ENCODE measurements at regions not wholly inside any gene's neighbourhood (a gene's known extent, or its start where the extent isn't known, plus 50 kb on each side); places are given as distances from the start of the nearest gene placed in this dataset.
A peak's percentile ranks its signal among the peaks of the same experiment; 100 is the strongest.
"Not testable (repeated sequence)": the region's sequence is repeated elsewhere in the genome, so short reads cannot be mapped to it uniquely, and the experiment has no call there.

- no peak for DNase-seq
Observed at GRCh38 chr5:101721543-101721942, 574.5 kb downstream of the SLCO4C1 start.

DNA sequence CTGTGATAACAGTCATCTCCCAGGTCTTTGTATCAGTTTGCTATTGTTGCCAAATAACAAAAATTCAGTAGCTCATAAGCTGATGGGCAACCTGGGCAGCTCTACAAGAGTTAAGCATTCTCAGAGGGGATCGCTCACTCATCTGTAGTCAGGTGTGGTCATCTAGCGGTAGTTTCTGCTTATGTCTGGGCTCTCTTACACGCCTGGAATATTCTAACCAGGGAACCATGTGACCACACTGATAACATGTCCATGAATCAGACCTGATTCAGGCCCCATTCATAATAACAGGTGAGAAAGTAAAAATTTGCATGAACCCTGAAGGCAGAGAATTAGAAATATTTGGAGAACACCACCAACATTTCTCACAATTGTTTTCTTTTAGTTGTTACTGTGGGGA lies 576.1 kb downstream of the SLCO4C1 start:
- no peak for DNase-seq

DNA sequence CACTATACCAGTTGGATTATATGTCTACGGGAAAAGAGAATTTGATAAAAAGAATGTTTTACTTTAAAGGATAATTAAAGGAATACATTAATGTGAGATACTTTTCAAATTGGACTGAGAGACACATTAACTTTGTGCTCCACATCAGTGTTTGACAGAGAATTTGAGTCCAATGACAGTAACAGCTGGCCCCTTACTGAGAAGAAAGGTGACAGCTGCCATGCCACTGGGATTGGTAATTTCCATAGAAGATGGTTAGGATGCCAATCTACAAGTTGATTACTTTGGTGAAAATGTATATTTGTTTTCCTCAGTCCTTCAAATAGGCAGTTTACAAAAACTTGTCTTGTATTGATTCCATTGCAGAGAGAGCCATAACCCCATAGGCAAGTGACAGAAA lies 578.4 kb downstream of the SLCO4C1 start:
- DNase-seq = no peak

GRCh38 chr5:101716941-101717340 lies 579.1 kb downstream of the SLCO4C1 start:
- no peak for DNase-seq

DNA sequence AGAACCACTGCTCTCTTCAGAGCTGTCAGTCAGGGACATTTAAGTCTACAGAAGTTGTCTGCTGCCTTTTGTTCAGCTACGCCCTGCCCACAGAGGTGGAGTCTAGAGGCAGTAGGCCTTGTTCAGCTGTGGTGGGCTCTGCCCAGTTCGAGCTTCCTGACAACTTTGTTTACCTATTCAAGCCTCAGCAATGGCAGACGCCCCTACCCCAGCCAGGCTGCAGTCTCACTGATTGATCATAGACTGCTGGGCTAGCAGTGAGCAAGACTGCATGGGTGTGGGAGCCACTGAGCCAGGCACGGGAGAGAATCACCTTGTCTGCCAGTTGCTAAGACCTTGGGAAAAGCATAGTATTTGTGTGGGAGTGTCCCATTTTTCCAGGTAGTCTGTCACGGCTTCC lies 580.3 kb downstream of the SLCO4C1 start:
- DNase-seq = not testable (repeated sequence)

GRCh38 chr5:101689306-101689705 lies 606.8 kb downstream of the SLCO4C1 start:
- DNase-seq = no peak

DNA sequence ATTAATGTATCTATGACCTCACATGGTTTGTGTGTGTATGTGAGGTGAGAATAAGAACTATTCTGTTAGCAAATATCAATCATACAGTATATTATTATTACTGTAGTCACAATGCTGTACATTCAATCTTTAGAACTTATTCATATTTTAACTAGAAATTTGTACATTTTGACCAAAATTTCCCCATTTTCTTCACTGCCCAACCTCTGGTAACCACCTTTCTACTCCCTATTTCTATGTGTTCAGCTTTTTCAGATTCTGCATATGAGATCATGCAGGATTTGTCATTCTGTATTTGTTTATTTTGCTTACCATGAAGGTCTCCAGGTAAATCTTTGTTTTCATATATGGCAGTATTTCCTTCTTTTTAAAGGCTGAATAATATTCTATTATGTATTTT lies 607.9 kb downstream of the SLCO4C1 start:
- DNase-seq = no peak

DNA sequence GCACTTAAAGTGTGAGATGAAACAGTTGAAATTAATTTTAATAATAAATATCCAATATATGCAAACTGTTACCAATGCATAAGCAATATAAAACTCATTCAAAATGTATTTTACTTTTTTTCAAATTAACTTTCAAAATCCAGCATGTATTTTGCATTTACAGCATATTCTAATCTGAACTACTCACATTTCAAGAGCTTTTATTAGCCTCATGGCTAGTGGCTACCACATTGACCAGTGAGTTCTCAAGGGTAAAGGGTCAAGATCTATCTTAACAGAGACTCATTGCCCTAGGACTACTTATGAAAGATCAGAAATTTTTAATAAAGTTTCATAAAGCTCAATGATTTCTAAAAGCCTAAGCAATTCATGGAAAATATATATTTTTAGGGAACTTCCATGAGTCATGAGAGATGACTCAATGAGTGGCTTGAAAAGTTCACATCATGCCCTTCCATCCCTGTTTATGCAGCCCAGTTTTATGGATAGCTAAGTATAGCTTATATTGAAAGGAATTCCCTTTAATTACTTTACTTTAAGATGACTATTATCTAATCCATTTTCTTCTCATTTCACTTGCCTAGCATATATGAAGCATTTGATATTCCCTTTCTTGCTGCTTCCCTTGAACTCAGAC lies 608.6 kb downstream of the SLCO4C1 start:
- DNase-seq = no peak

GRCh38 chr5:101686536-101687157 lies 609.4 kb downstream of the SLCO4C1 start:
- no peak for DNase-seq

DNA sequence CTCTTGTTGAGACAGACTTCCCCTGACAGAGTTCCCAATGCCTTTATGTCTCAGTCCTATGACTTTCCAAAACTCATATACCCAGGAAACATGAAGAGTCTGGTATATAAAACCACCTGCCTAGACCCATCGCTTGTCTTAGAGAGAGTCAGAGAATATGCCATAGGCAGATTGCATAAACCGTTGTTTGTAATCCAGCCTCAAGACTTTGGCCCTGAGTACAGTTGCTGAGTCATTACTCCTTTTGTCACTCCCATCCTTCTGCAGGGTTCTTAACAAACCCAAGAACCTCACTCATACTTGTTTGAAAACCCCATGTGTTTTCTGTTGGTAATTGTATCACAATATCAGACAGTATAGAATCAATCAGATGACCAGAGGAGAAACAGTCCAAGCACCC lies 616.3 kb downstream of the SLCO4C1 start:
- DNase-seq = peak; percentile 21

- DNase-seq = no peak
Observed at GRCh38 chr5:101678481-101679193, 617.4 kb downstream of the SLCO4C1 start.

GRCh38 chr5:101677961-101678360 lies 618.1 kb downstream of the SLCO4C1 start:
- no peak for DNase-seq

DNA sequence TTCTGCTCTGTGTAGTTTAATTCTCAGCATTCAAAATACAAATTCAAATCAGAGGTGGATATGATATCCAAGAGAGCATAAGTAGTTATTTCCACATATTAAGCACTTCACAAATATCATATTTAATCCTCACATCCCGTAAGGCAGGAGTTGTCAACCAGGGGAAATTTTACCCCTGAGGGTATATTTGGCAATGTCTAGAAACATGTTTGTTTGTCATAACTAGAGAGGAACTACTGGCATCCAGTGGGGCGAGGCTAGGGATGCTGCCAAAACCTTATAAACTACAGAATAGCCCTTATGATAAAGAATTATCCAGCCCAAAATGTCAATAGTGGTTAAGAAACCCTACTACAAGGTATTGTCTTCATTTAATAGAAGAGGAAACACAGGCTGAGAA lies 619.4 kb downstream of the SLCO4C1 start:
- DNase-seq = no peak

DNA sequence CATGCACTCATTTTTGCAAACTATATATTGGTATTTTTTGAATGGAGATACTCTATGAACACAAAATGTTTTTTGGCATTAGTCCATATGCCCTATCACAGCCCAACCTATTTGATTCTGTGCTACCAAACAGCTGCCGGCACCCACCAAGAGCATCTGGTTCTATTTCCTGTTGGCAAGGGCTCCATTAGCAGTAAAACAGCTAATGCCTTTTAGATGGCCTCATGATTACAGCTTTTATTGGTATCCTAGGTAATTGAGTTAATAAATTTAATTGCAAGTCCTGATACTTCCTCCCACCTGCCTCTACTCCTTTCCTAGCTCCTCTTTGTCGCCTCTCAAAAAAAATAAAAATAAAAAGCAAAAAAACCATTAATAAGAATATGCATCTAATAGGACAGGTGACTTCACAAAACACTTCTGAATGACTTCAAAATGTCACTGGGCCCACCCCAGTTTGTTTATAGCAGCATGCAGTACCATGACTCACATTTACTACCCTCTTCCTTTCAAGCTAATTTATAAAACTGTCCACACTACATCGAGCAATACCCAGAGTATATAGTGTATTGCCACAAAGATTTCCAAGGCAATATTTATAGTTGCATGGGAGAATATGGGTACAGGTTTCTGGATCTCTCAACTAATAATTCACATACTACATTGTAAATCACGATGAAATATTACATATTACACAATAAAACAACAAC lies 620.4 kb downstream of the SLCO4C1 start:
- no peak for DNase-seq

DNA sequence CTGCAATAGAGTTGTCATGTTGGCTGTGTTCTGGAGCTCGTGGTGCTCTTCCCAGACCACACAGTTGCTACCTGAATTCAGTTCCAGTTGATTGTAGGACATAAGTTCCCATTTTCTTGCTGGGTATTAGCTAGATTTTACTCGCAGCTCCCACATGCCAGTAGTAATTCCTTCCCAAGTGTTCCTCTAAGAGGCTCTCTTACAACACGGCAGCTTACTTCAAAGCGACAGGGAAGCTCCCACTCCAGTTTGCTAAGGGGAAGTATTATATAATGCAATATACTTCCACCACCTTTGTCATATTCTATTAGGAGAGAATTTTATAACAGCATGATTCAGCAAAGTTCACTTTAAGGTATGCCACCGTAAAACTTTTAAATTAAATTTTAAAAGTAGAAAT lies 623.0 kb downstream of the SLCO4C1 start:
- no peak for DNase-seq

DNA sequence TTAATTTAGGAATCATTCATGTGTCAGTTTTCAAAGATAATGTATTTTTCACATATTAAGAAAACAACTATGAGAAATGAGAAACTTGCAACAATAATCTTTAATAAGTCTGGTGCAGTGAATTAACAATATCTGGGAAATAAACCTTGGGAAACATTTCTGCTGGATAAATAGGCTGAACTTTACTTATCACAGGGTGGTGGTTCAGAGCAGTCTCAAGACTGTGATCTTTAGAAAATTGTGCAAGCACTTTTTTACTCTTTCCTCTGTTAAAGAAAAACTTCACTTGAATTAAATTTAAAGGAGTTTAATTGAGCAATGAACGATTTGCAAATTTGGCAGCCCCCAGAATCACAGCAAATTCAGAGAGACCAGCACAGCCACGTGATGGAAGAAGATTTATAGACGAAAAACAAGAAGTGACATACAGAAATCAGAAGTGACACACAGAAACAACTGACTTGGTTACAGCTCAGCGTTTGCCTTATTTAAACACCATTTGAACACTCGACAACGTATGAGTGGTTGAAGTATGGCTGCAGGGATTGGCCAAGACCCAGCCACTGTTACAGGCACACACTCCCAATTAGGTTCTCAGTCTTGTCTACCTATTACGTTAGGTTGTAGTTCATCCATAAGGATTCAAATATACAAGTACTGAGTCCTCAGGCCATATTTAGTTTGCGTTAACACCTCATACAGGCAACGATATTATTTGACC lies 631.9 kb downstream of the SLCO4C1 start:
- DNase-seq = no peak

- no peak for DNase-seq
Observed at GRCh38 chr5:101663543-101663942, 632.5 kb downstream of the SLCO4C1 start.

DNA sequence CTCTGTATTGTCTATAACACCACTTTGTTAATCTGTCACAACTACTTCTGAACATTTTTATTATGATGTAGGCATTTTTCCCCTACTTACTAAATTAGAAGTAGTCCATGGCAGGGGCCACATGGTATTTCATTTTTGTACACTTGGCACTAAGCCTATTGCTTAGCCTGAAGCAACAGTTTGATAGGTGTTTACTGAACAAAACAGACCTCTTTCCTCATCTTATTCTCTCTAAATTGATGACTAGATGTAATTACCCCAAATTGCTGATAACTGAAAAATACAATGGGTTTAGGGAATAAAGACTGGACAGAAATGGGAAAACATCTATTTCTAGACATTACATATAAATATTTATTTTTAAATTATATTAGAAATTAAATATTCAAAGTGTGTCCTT lies 633.8 kb downstream of the SLCO4C1 start:
- DNase-seq = no peak

DNA sequence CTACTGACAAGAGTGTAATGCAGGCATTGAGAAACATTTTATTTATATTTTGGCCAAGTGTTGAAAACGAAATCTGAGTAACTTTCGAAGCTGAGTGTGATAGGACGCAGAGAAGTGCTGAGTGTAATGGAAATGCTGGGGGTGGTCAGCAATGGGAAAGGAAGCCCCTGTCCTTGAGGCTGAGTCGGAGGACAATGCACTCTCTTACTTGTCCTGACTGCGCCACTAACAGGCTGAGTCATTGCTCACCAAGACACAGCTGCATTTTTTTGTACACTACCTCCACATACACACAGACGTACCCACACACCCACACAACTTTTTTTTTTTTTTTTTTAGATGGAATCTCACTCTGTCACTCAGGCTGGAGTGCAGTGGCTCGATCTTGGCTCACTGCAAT lies 637.7 kb downstream of the SLCO4C1 start:
- no peak for DNase-seq

GRCh38 chr5:101653996-101654395 lies 642.1 kb downstream of the SLCO4C1 start:
- DNase-seq = no peak

DNA sequence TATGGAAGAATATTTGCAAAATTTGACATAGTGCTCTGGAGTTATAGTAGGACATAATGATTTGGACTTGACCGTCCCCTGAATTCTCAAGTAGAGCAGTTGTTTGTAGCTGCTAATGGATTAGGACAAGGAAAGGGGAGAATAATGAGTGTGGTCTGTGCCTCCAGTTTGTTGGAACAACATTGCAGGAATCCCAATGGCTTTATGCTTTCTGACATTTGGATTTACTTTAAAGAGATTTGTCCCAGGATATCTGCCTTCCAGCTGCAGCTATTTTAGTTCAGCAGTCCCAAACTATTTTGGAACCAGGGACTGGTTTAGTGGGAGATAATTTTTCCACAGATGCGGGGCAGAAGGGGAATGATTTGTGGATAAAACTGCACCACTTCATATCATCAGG lies 648.2 kb downstream of the SLCO4C1 start:
- no peak for DNase-seq

GRCh38 chr5:101643794-101644193 lies 652.3 kb downstream of the SLCO4C1 start:
- no peak for DNase-seq

DNA sequence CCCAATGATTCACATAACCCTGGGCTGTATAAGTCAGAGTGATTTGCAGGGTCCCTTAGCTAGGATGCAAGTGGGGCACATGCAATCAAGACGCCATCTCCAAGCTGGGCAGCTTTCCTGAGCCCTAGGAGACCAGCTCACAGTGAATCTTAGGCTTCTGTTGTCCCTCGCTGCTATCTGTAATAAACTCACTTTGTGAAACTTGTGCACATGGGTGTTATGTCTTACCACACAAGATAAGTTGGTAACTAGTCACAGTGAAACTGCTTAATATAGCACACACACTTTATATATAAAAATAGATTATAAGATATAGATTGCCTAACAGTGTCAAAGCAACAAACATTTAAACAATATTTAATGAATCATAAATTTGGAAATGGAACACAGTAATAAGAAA lies 658.5 kb downstream of the SLCO4C1 start:
- DNase-seq = no peak
